H9 (cell line): ENCODE measurements at regions not wholly inside any gene's neighbourhood (a gene's known extent, or its start where the extent isn't known, plus 50 kb on each side); places are given as distances from the start of the nearest gene placed in this dataset.

Source experiments
- DNase-seq: peaks from one replicate; pipeline ENCODE4 v3.0.0-alpha.2; 2017
- H2AFZ ChIP-seq: one replicate; pipeline ENCODE4 v1.6.1; 2013; ENCODE audit warnings: mild to moderate bottlenecking, low read length, control low read depth, moderate library complexity
- H2AK5ac ChIP-seq: 2 replicates; pipeline ENCODE4 v1.6.1; 2013; ENCODE audit warnings: low read length, control low read depth, mixed read lengths; ENCODE audit not compliant: insufficient read length
- H2BK120ac ChIP-seq: one replicate; pipeline ENCODE4 v1.6.1; 2013; ENCODE audit warnings: low read depth, mild to moderate bottlenecking, low read length, control low read depth, inconsistent platforms; ENCODE audit not compliant: poor library complexity, severe bottlenecking
- H2BK12ac ChIP-seq: 2 replicates; pipeline ENCODE4 v1.6.1; 2013; ENCODE audit warnings: low read length, control low read depth, mixed read lengths, low read depth; ENCODE audit not compliant: insufficient read length
- H2BK15ac ChIP-seq: 2 replicates; pipeline ENCODE4 v1.6.1; 2013; ENCODE audit warnings: low read depth, low read length, control low read depth
- H2BK20ac ChIP-seq: one replicate; pipeline ENCODE4 v1.6.1; 2013; ENCODE audit warnings: low read depth, mild to moderate bottlenecking, low read length, control low read depth, inconsistent platforms; ENCODE audit not compliant: poor library complexity, severe bottlenecking
- H2BK5ac ChIP-seq: 2 replicates; pipeline ENCODE4 v1.6.1; 2013; ENCODE audit warnings: low read length, control low read depth, mixed read lengths; ENCODE audit not compliant: insufficient read length
- H3K14ac ChIP-seq: 2 replicates; pipeline ENCODE4 v1.6.1; 2013; ENCODE audit warnings: low read length, control low read depth; ENCODE audit not compliant: insufficient read depth
- H3K18ac ChIP-seq: 2 replicates; pipeline ENCODE4 v1.6.1; 2013; ENCODE audit warnings: low read depth, mild to moderate bottlenecking, mixed read lengths, low read length, control low read depth; ENCODE audit not compliant: insufficient read length
- H3K23ac ChIP-seq: 2 replicates; pipeline ENCODE4 v1.6.1; 2013; ENCODE audit warnings: low read length, control low read depth, mixed read lengths, low read depth; ENCODE audit not compliant: insufficient read length
- H3K23me2 ChIP-seq: 2 replicates; pipeline ENCODE4 v1.6.1; 2013; ENCODE audit warnings: low read depth, mild to moderate bottlenecking, mixed read lengths, low read length, control low read depth; ENCODE audit not compliant: insufficient read length, poor library complexity, severe bottlenecking
- H3K27ac ChIP-seq: 2 replicates; pipeline ENCODE4 v1.5.1; 2013; ENCODE audit warnings: low read length, control low read depth, mixed read lengths, low read depth; ENCODE audit not compliant: insufficient read length
- H3K27me3 ChIP-seq: 2 replicates; pipeline ENCODE4 v1.6.1; 2013; ENCODE audit warnings: low read length, control low read depth, inconsistent platforms; ENCODE audit not compliant: insufficient read depth
- H3K4ac ChIP-seq: 2 replicates; pipeline ENCODE4 v1.6.1; 2013; ENCODE audit warnings: low read depth, mild to moderate bottlenecking, control low read depth, inconsistent platforms, low read length, moderate library complexity
- H3K4me1 ChIP-seq: 2 replicates; pipeline ENCODE4 v1.6.1; 2013; ENCODE audit warnings: low read length, control low read depth, inconsistent platforms; ENCODE audit not compliant: insufficient read depth
- H3K4me2 ChIP-seq: 2 replicates; pipeline ENCODE4 v1.6.1; 2013; ENCODE audit warnings: low read length, control low read depth, mixed read lengths; ENCODE audit not compliant: insufficient read length, insufficient read depth
- H3K56ac ChIP-seq: 2 replicates; pipeline ENCODE4 v1.6.1; 2013; ENCODE audit warnings: low read depth, mild to moderate bottlenecking, mixed read lengths, low read length, control low read depth; ENCODE audit not compliant: insufficient read length
- H3K79me1 ChIP-seq: 2 replicates; pipeline ENCODE4 v1.6.1; 2013; ENCODE audit warnings: low read depth, mild to moderate bottlenecking, moderate library complexity, low read length, control low read depth, inconsistent platforms; ENCODE audit not compliant: insufficient read depth, poor library complexity, severe bottlenecking
- H3K79me2 ChIP-seq: 2 replicates; pipeline ENCODE4 v1.6.1; 2013; ENCODE audit warnings: low read length, control low read depth, inconsistent platforms; ENCODE audit not compliant: insufficient read depth
- H3K9ac ChIP-seq: 2 replicates; pipeline ENCODE4 v1.6.1; 2013; ENCODE audit warnings: low read length, control low read depth, mixed read lengths; ENCODE audit not compliant: insufficient read length; ENCODE audit errors: extremely low read depth
- H3K9me3 ChIP-seq: one replicate; pipeline ENCODE4 v1.6.1; 2013; ENCODE audit warnings: low read depth, low read length, inconsistent platforms; ENCODE audit not compliant: control insufficient read depth
- H3T11ph ChIP-seq: one replicate; pipeline ENCODE4 v1.6.1; 2013; ENCODE audit warnings: mild to moderate bottlenecking, low read length, control low read depth, inconsistent platforms
- H4K20me1 ChIP-seq: one replicate; pipeline ENCODE4 v1.6.1; 2013; ENCODE audit not compliant: control insufficient read depth, insufficient read length, insufficient read depth
- H4K5ac ChIP-seq: 2 replicates; pipeline ENCODE4 v1.6.1; 2013; ENCODE audit warnings: low read depth, mild to moderate bottlenecking, mixed read lengths, low read length, control low read depth; ENCODE audit not compliant: insufficient read length
- H4K8ac ChIP-seq: replicated peaks from 2 replicates; pipeline ENCODE4 v1.6.1; 2013; ENCODE audit warnings: low read length, control low read depth, mixed read lengths, low read depth; ENCODE audit not compliant: insufficient read length
- H4K91ac ChIP-seq: 2 replicates; pipeline ENCODE4 v1.6.1; 2013; ENCODE audit warnings: low read depth, mild to moderate bottlenecking, moderate library complexity, mixed read lengths, low read length, control low read depth; ENCODE audit not compliant: insufficient read length
- H3K27ac Mint-ChIP-seq, 3 experiments: 2 replicates in 2 of 3; 3 replicates in 1 of 3; pipeline ENCODE4 v1.8.0; 2020 to 2021; ENCODE audit warnings: mixed read lengths in 3 of 3, mild to moderate bottlenecking in 1 of 3, moderate library complexity in 1 of 3
- H3K27me3 Mint-ChIP-seq: 2 replicates; pipeline ENCODE4 v1.8.0; 2021; ENCODE audit warnings: low read depth, mild to moderate bottlenecking, moderate library complexity, mixed read lengths
- H3K36me3 Mint-ChIP-seq, 3 experiments: 2 replicates in 2 of 3; 3 replicates in 1 of 3; pipeline ENCODE4 v1.8.0; 2020 to 2021; ENCODE audit warnings: low read depth in 3 of 3, mixed read lengths in 3 of 3; ENCODE audit not compliant: insufficient read depth in 1 of 3
- H3K4me1 Mint-ChIP-seq, 2 experiments: 2 replicates each; pipeline ENCODE4 v1.8.0; 2020; ENCODE audit warnings: mixed read lengths in 2 of 2
- H3K4me3 Mint-ChIP-seq, 2 experiments: 2 replicates in 1 of 2; 3 replicates in 1 of 2; pipeline ENCODE4 v1.8.0; 2020 to 2021; ENCODE audit warnings: mild to moderate bottlenecking in 2 of 2, mixed read lengths in 2 of 2, moderate library complexity in 1 of 2
- H3K9me3 Mint-ChIP-seq, 2 experiments: 2 replicates in 1 of 2; 3 replicates in 1 of 2; pipeline ENCODE4 v1.8.0; 2020; ENCODE audit warnings: mild to moderate bottlenecking in 2 of 2, mixed read lengths in 2 of 2, moderate library complexity in 1 of 2
- CTCF ChIP-seq: fragments of 200-600 bp; sonication (generic); conservative IDR thresholded peaks from 3 replicates; pipeline ENCODE4 v1.8.0; 2021; ENCODE audit warnings: antibody characterized with exemption, mild to moderate bottlenecking
- WGBS: extraction: QIAGEN DNeasy Blood & Tissue Kit; methylation state at CpG from one replicate; pipeline ENCODE4 v1.1.7; 2013; ENCODE audit warnings: missing lambda C conversion rate, low lambda C conversion rate, mixed read lengths; ENCODE audit not compliant: insufficient read length; ENCODE audit errors: extremely low coverage; 5-methylcytosine and 5-hydroxymethylcytosine counted together

GRCh38 chr9:89923961-89924504 lies 319.2 kb downstream of the GADD45G start:
- no peak; the same call in 2 of the 3 replicates for TF ChIP-seq CTCF
- Histone ChIP-seq H4K5ac (no peak overlapping the region), H3K27me3 (no peaks in the 10 kb centered on the region), H3K4me2 (no peak overlapping the region), H3K4me1 (peaks cover 2% of the 10 kb centered on the region), H2BK15ac (no peak overlapping the region), H2AFZ (no peak overlapping the region), H2BK12ac (no peak overlapping the region), H3K18ac (no peak overlapping the region), H2BK20ac (no peak overlapping the region), H3K27ac (no peak overlapping the region), H3K56ac (no peak overlapping the region), H3K9me3 (no peaks in the 10 kb centered on the region), H2BK5ac (no peak overlapping the region), H3T11ph (no peak overlapping the region), H3K14ac (no peak overlapping the region), H2BK120ac (no peak overlapping the region), H2AK5ac (no peak overlapping the region), H3K79me1 (no peaks in the 10 kb centered on the region), H4K8ac (no peak overlapping the region), H3K23me2 (no peaks in the 10 kb centered on the region), H3K9ac (no peak overlapping the region), H3K4ac (no peak overlapping the region), H3K79me2 (no peaks in the 10 kb centered on the region), H4K91ac (no peak overlapping the region), H3K23ac (no peak overlapping the region), H4K20me1 (no peaks in the 10 kb centered on the region)
- Mint-ChIP-seq H3K4me1 (peaks cover 11 to 27% of the 10 kb centered on the region in 2 experiments), H3K27me3 (peaks cover 10% of the 10 kb centered on the region), H3K9me3 (no peaks in the 10 kb centered on the region; a peak in 2 of 5 replicates), H3K36me3 (no peaks in the 10 kb centered on the region), H3K4me3 (no peak overlapping the region), H3K27ac (no peak overlapping the region)
- no peak for DNase-seq
- no CpG with 5 or more reads among the region's 12 CpGs for WGBS
